ENCODE measurements at regions not wholly inside any gene's neighbourhood (a gene's known extent, or its start where the extent isn't known, plus 50 kb on each side); places are given as distances from the start of the nearest gene placed in this dataset.

GRCh38 chrX:534804-535203 is 95.8 kb upstream of the SHOX start:
- Histone ChIP-seq H3K36me3 (ENCODE audit: control insufficient read depth in 2 of 4, insufficient read depth in 4 of 4, low read length in 3 of 4) (no peaks in the 10 kb centered on the region), H3K14ac (ENCODE audit: insufficient read length) (no peak overlapping the region), H4K91ac (replicated peaks; ENCODE audit: insufficient read length, low read length) (no peak overlapping the region), H3K23me2 (ENCODE audit: low read depth, low read length) (peaks cover 3% of the 10 kb centered on the region; the same call in 1 of the 2 replicates), H3K18ac (ENCODE audit: extremely low read depth, low read length) (no peak overlapping the region), H2BK20ac (ENCODE audit: low read length) (no peak overlapping the region), H3K27ac (ENCODE audit: low read depth, low read length) (no peak overlapping the region), H2BK12ac (ENCODE audit: low read depth, low read length) (no peak overlapping the region), H4K5ac (ENCODE audit: insufficient read length, low read depth, low read length) (no peak overlapping the region), H4K8ac (ENCODE audit: extremely low read depth, insufficient read depth, low read length) (no peak overlapping the region), H3K4me2 (ENCODE audit: insufficient read depth in 1 of 2, low read depth in 2 of 2, low read length in 2 of 2) (no peak overlapping the region), H3K27me3 (replicated peaks in 1 of 4; ENCODE audit: control insufficient read depth in 3 of 4, extremely low read depth in 1 of 4, insufficient read depth in 3 of 4, low read length in 3 of 4) (no peaks in the 10 kb centered on the region), H2BK15ac (ENCODE audit: low read length) (no peak overlapping the region), H3K56ac (replicated peaks; ENCODE audit: insufficient read length, low read depth, low read length) (no peak overlapping the region), H3K23ac (ENCODE audit: insufficient read length) (no peak overlapping the region), H4K20me1 (replicated peaks in 1 of 2; ENCODE audit: control insufficient read depth in 1 of 2, insufficient read depth in 2 of 2, low read length in 2 of 2) (peaks cover 0 to 5% of the 10 kb centered on the region in 2 experiments), H3K4me1 (replicated peaks in 1 of 4; ENCODE audit: control insufficient read depth in 3 of 4, insufficient read depth in 4 of 4, low read length in 3 of 4) (peaks cover 4 to 14% (median 7%) of the 10 kb centered on the region in 4 experiments; a peak in 6 of 7 replicates), H2BK5ac (ENCODE audit: low read depth, low read length) (no peak overlapping the region), H3K4me3 (ENCODE audit: extremely low read depth in 1 of 4, insufficient read depth in 2 of 4, low read depth in 3 of 4, low read length in 4 of 4) (no peak overlapping the region), H3K79me1 (ENCODE audit: low read depth, low read length) (no peaks in the 10 kb centered on the region), H3K79me2 (ENCODE audit: control insufficient read depth in 1 of 2, insufficient read depth in 2 of 2, low read length in 2 of 2) (peaks cover 0 to 4% of the 10 kb centered on the region in 2 experiments; a peak in 1 of 4 replicates), H3K9me3 (ENCODE audit: insufficient read depth in 2 of 2, low read depth in 1 of 2, low read length in 1 of 2) (no peaks in the 10 kb centered on the region), H2AK5ac (ENCODE audit: low read depth, low read length) (no peak overlapping the region), H3K4ac (replicated peaks; ENCODE audit: insufficient read length, low read depth, low read length) (no peak overlapping the region), H2BK120ac (replicated peaks; ENCODE audit: low read depth, low read length) (no peak overlapping the region), H3K9ac (replicated peaks in 1 of 4; ENCODE audit: extremely low read depth in 1 of 4, low read depth in 3 of 4, low read length in 3 of 4) (no peak overlapping the region), H2AFZ (ENCODE audit: low read length) (no peak overlapping the region)
- FAIRE-seq (no peak), DNase-seq (ENCODE audit: low read depth in 1 of 2, low spot score in 2 of 2) (no peak)
- POLR2A ChIA-PET (ENCODE audit: partially characterized antibody), result no interaction called here
- CTCF ChIA-PET (ENCODE audit: partially characterized antibody), result no interaction called here
- TF ChIP-seq JUND (IDR thresholded peaks at IDR 0.05; ENCODE audit: low read length) (no peak), RAD21 (IDR thresholded peaks at IDR 0.05 in 1 of 2, conservative IDR thresholded peaks at IDR 0.05 in 1 of 2; ENCODE audit: low read depth in 2 of 2, low read length in 2 of 2) (no peak), EZH2 (IDR thresholded peaks at IDR 0.05; ENCODE audit: low read depth, low read length, severe bottlenecking) (no peak), POU5F1 (IDR thresholded peaks at IDR 0.05; ENCODE audit: low read depth, low read length) (no peak), BRCA1 (IDR thresholded peaks at IDR 0.05; ENCODE audit: low read depth, low read length) (no peak), CTBP2 (IDR thresholded peaks at IDR 0.05; ENCODE audit: borderline replicate concordance, insufficient read depth, insufficient read length, low read length) (no peak), SP4 (IDR thresholded peaks at IDR 0.05; ENCODE audit: low read length) (no peak), TCF12 (IDR thresholded peaks at IDR 0.05; ENCODE audit: low read depth, low read length) (no peak), HDAC2 (IDR thresholded peaks at IDR 0.05; ENCODE audit: borderline replicate concordance in 1 of 2, low read depth in 2 of 2, low read length in 2 of 2) (no peak), CBX5 (IDR thresholded peaks at IDR 0.05; ENCODE audit: low read depth, low read length) (no peak), KDM5A (IDR thresholded peaks at IDR 0.05; ENCODE audit: low read length) (no peak), RFX5 (IDR thresholded peaks at IDR 0.05; ENCODE audit: borderline replicate concordance, low read depth, low read length) (no peak), JUN (IDR thresholded peaks at IDR 0.05; ENCODE audit: low read depth, low read length) (no peak), RBBP5 (IDR thresholded peaks at IDR 0.05; ENCODE audit: borderline replicate concordance, low read depth, low read length) (no peak), NRF1 (IDR thresholded peaks at IDR 0.05; ENCODE audit: low read depth, low read length) (no peak), ZNF274 (IDR thresholded peaks at IDR 0.05; ENCODE audit: borderline replicate concordance, extremely low read depth, low read length) (no peak)
